ENCODE measurements at regions not wholly inside any gene's neighbourhood (a gene's known extent, or its start where the extent isn't known, plus 50 kb on each side); places are given as distances from the start of the nearest gene placed in this dataset.
"Not testable (repeated sequence)": the region's sequence is repeated elsewhere in the genome, so short reads cannot be mapped to it uniquely, and the experiment has no call there.

- TF ChIP-seq CTCF (IDR thresholded peaks at IDR 0.05; ENCODE audit: low read depth, low read length); POLR2A (IDR thresholded peaks at IDR 0.05; ENCODE audit: extremely low read depth, insufficient read length); MYC (IDR thresholded peaks at IDR 0.05; ENCODE audit: low read depth, low read length): not testable (repeated sequence)
- TF ChIP-seq, protein P1, sequence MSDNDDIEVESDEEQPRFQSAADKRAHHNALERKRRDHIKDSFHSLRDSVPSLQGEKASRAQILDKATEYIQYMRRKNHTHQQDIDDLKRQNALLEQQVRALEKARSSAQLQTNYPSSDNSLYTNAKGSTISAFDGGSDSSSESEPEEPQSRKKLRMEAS (IDR thresholded peaks at IDR 0.05; ENCODE audit: low read depth, low read length): not testable (repeated sequence)
These were observed 2730.6 kb downstream of the RPIA start for GRCh38 chr2:91422102-91422501.

Measured in NB4 (cell line).